ENCODE measurements at regions not wholly inside any gene's neighbourhood (a gene's known extent, or its start where the extent isn't known, plus 50 kb on each side); places are given as distances from the start of the nearest gene placed in this dataset.

- Histone ChIP-seq H3K4me3 (ENCODE audit: insufficient read depth, low read length, poor library complexity, severe bottlenecking) (no peak overlapping the region), H3K9ac (ENCODE audit: low read length) (no peak overlapping the region), H3K9me3 (ENCODE audit: insufficient read depth, low read length) (no peaks in the 10 kb centered on the region)
Measured at GRCh38 chr13:47046706-47047105, 149.9 kb upstream of the HTR2A start.

GRCh38 chr13:47044842-47045241 is 148.0 kb upstream of the HTR2A start:
- Histone ChIP-seq H4K20me1 (ENCODE audit: low read depth, low read length) (no peaks in the 10 kb centered on the region), H3K9me2 (replicated peaks; ENCODE audit: insufficient read depth, low read length) (no peaks in the 10 kb centered on the region), H3K27ac (ENCODE audit: low read depth, low read length) (no peak overlapping the region), H3K9ac (ENCODE audit: low read length) (no peak overlapping the region), H3K9me3 (ENCODE audit: insufficient read depth, low read length) (no peaks in the 10 kb centered on the region), H3K4me2 (ENCODE audit: low read depth, low read length, poor library complexity, severe bottlenecking) (no peak overlapping the region), H3K4me3 (ENCODE audit: insufficient read depth, low read length, poor library complexity, severe bottlenecking) (no peak overlapping the region), H3K27me3 (ENCODE audit: low read length) (no peaks in the 10 kb centered on the region), H3K36me3 (ENCODE audit: low read length) (no peaks in the 10 kb centered on the region), H3F3A (ENCODE audit: insufficient read depth) (no peaks in the 10 kb centered on the region), H3K79me2 (ENCODE audit: insufficient read depth, low read length) (no peaks in the 10 kb centered on the region), H2AFZ (ENCODE audit: low read depth, low read length, severe bottlenecking) (no peak overlapping the region)
- no peak for TF ChIP-seq CTCF (IDR thresholded peaks at IDR 0.05; ENCODE audit: insufficient read depth, low read length, poor library complexity, severe bottlenecking)
- TF ChIP-seq EZH2phosphoT487 (conservative IDR thresholded peaks at IDR 0.05; ENCODE audit: low read length): no peak

More at GRCh38 chr13:47046706-47047105, 149.9 kb upstream of the HTR2A start:
- Histone ChIP-seq H3F3A (ENCODE audit: insufficient read depth) (no peaks in the 10 kb centered on the region), H3K36me3 (ENCODE audit: low read length) (no peaks in the 10 kb centered on the region), H4K20me1 (ENCODE audit: low read depth, low read length) (no peaks in the 10 kb centered on the region), H2AFZ (ENCODE audit: low read depth, low read length, severe bottlenecking) (no peak overlapping the region), H3K9me2 (replicated peaks; ENCODE audit: insufficient read depth, low read length) (no peaks in the 10 kb centered on the region), H3K27me3 (ENCODE audit: low read length) (no peaks in the 10 kb centered on the region), H3K4me2 (ENCODE audit: low read depth, low read length, poor library complexity, severe bottlenecking) (no peak overlapping the region), H3K27ac (ENCODE audit: low read depth, low read length) (no peak overlapping the region), H3K79me2 (ENCODE audit: insufficient read depth, low read length) (no peaks in the 10 kb centered on the region)
- TF ChIP-seq EZH2phosphoT487 (conservative IDR thresholded peaks at IDR 0.05; ENCODE audit: low read length): no peak
- no peak for TF ChIP-seq CTCF (IDR thresholded peaks at IDR 0.05; ENCODE audit: insufficient read depth, low read length, poor library complexity, severe bottlenecking)

GRCh38 chr13:47039106-47039505 is 142.3 kb upstream of the HTR2A start:
- no peaks in the 10 kb centered on the region for H3K79me2 ChIP-seq (ENCODE audit: insufficient read depth, low read length)
- no peaks in the 10 kb centered on the region for H3K27me3 ChIP-seq (ENCODE audit: low read length)
- H3K9me2 ChIP-seq (replicated peaks; ENCODE audit: insufficient read depth, low read length): no peaks in the 10 kb centered on the region
- H3K4me2 ChIP-seq (ENCODE audit: low read depth, low read length, poor library complexity, severe bottlenecking): no peak overlapping the region
- no peak overlapping the region for H2AFZ ChIP-seq (ENCODE audit: low read depth, low read length, severe bottlenecking)
- no peaks in the 10 kb centered on the region for H3F3A ChIP-seq (ENCODE audit: insufficient read depth)
- no peak overlapping the region for H3K4me3 ChIP-seq (ENCODE audit: insufficient read depth, low read length, poor library complexity, severe bottlenecking)
- no peaks in the 10 kb centered on the region for H3K9me3 ChIP-seq (ENCODE audit: insufficient read depth, low read length)
- H3K27ac ChIP-seq (ENCODE audit: low read depth, low read length): no peak overlapping the region
- no peaks in the 10 kb centered on the region for H3K36me3 ChIP-seq (ENCODE audit: low read length)
- no peak overlapping the region for H3K9ac ChIP-seq (ENCODE audit: low read length)
- H4K20me1 ChIP-seq (ENCODE audit: low read depth, low read length): no peaks in the 10 kb centered on the region
- no peak for TF ChIP-seq EZH2phosphoT487 (conservative IDR thresholded peaks at IDR 0.05; ENCODE audit: low read length)
- TF ChIP-seq CTCF (IDR thresholded peaks at IDR 0.05; ENCODE audit: insufficient read depth, low read length, poor library complexity, severe bottlenecking): no peak
